IPS-NIHi7 (cell line): ENCODE measurements at regions not wholly inside any gene's neighbourhood (a gene's known extent, or its start where the extent isn't known, plus 50 kb on each side); places are given as distances from the start of the nearest gene placed in this dataset.
"Not testable (repeated sequence)": the region's sequence is repeated elsewhere in the genome, so short reads cannot be mapped to it uniquely, and the experiment has no call there.

Source experiments
- DNase-seq: peaks from one replicate; pipeline ENCODE4 v3.0.0; 2012; ENCODE audit warnings: mixed read lengths; ENCODE audit errors: extremely low spot score

GRCh38 chr2:160730296-160730995 is 236.8 kb upstream of the RBMS1 start:
- no peak for DNase-seq

GRCh38 chr2:160731415-160731814 is 237.8 kb upstream of the RBMS1 start:
- no peak for DNase-seq

GRCh38 chr2:160731856-160732255 is 238.2 kb upstream of the RBMS1 start:
- DNase-seq = no peak

- DNase-seq = no peak
Observed at GRCh38 chr2:160735696-160736095, 242.1 kb upstream of the RBMS1 start.

GRCh38 chr2:160736148-160737028 is 242.8 kb upstream of the RBMS1 start:
- no peak for DNase-seq

GRCh38 chr2:160737247-160737646 is 243.6 kb upstream of the RBMS1 start:
- no peak for DNase-seq

GRCh38 chr2:160741271-160741670 is 247.7 kb upstream of the RBMS1 start:
- no peak for DNase-seq

- DNase-seq = no peak
Observed at GRCh38 chr2:160741815-160742214, 248.2 kb upstream of the RBMS1 start.

- no peak for DNase-seq
Observed at GRCh38 chr2:160742667-160743066, 249.1 kb upstream of the RBMS1 start.

- no peak for DNase-seq
Observed at GRCh38 chr2:160747501-160748170, 254.0 kb upstream of the RBMS1 start.

GRCh38 chr2:160751021-160751420 is 257.4 kb upstream of the RBMS1 start:
- DNase-seq = no peak

- peak; percentile 48 for DNase-seq
Observed at GRCh38 chr2:160752475-160753330, 259.1 kb upstream of the RBMS1 start.

- no peak for DNase-seq
Observed at GRCh38 chr2:160753331-160753654, 259.7 kb upstream of the RBMS1 start.

- DNase-seq = no peak
Observed at GRCh38 chr2:160753960-160754359, 260.4 kb upstream of the RBMS1 start.

- DNase-seq = no peak
Observed at GRCh38 chr2:160756481-160756880, 262.9 kb upstream of the RBMS1 start.

GRCh38 chr2:160762493-160763128 is 269.0 kb upstream of the RBMS1 start:
- not testable (repeated sequence) for DNase-seq

- no peak for DNase-seq
Observed at GRCh38 chr2:160783474-160783873, 289.9 kb upstream of the RBMS1 start.

- no peak for DNase-seq
Observed at GRCh38 chr2:160784034-160784433, 290.4 kb upstream of the RBMS1 start.

GRCh38 chr2:160790738-160791137 is 297.1 kb upstream of the RBMS1 start:
- DNase-seq = no peak

- DNase-seq = no peak
Observed at GRCh38 chr2:160791884-160792283, 298.3 kb upstream of the RBMS1 start.

GRCh38 chr2:160792837-160793236 is 299.2 kb upstream of the RBMS1 start:
- DNase-seq = no peak
